Keratinocyte (primary cell): ENCODE measurements at regions not wholly inside any gene's neighbourhood (a gene's known extent, or its start where the extent isn't known, plus 50 kb on each side); places are given as distances from the start of the nearest gene placed in this dataset.

Experiments used
- DNase-seq: peaks from one replicate; pipeline ENCODE4 v3.0.0-alpha.2; 2011; ENCODE audit warnings: low read depth, missing footprints, low spot score
- FAIRE-seq: peaks from 2 replicates; lab custom pipeline; 2011; peaks lifted over from hg19 to GRCh38; lab: Jason Lieb, UNC
- H2AFZ ChIP-seq: 2 replicates; pipeline ENCODE4 v1.6.0; 2012; ENCODE audit warnings: low read length, control low read depth, inconsistent platforms; ENCODE audit not compliant: control insufficient read depth
- H3K27ac ChIP-seq: 2 replicates; pipeline ENCODE4 v1.5.1; 2011; ENCODE audit warnings: low read length; ENCODE audit not compliant: control insufficient read depth, insufficient read depth
- H3K27me3 ChIP-seq: 3 replicates; pipeline ENCODE4 v1.6.0; 2011; ENCODE audit warnings: low read length; ENCODE audit not compliant: control insufficient read depth, insufficient read depth; ENCODE audit errors: extremely low read depth
- H3K36me3 ChIP-seq, 2 experiments: 2 replicates in 1 of 2; 3 replicates in 1 of 2; pipeline ENCODE4 v1.5.1; 2011; ENCODE audit warnings: low read length in 2 of 2, mild to moderate bottlenecking in 1 of 2; ENCODE audit not compliant: control insufficient read depth in 2 of 2, insufficient read depth in 2 of 2; ENCODE audit errors: extremely low read depth in 1 of 2
- H3K4me1 ChIP-seq: 3 replicates; pipeline ENCODE4 v1.5.1; 2011; ENCODE audit warnings: low read length; ENCODE audit not compliant: control insufficient read depth, insufficient read depth; ENCODE audit errors: extremely low read depth
- H3K4me2 ChIP-seq: 3 replicates; pipeline ENCODE4 v1.6.0; 2011; ENCODE audit warnings: low read depth, low read length; ENCODE audit not compliant: control insufficient read depth, insufficient read depth; ENCODE audit errors: extremely low read depth
- H3K4me3 ChIP-seq, 3 experiments: fragments of 200-600 bp in 1 of 3; sonication (generic) in 1 of 3; 2 replicates in 2 of 3; 3 replicates in 1 of 3; pipeline ENCODE4 v1.5.1; 2011 to 2016; ENCODE audit warnings: low read length in 3 of 3, mild to moderate bottlenecking in 3 of 3, control low read depth in 2 of 3, inconsistent platforms in 1 of 3, low read depth in 1 of 3, mixed read lengths in 1 of 3, mixed run types in 1 of 3, moderate library complexity in 1 of 3; ENCODE audit not compliant: control insufficient read depth in 2 of 3, insufficient read depth in 2 of 3; ENCODE audit errors: extremely low read depth in 1 of 3
- H3K79me2 ChIP-seq: 2 replicates; pipeline ENCODE4 v1.6.0; 2012; ENCODE audit warnings: low read length; ENCODE audit not compliant: control insufficient read depth, insufficient read depth
- H3K9ac ChIP-seq: 3 replicates; pipeline ENCODE4 v1.6.0; 2011; ENCODE audit warnings: low read length; ENCODE audit not compliant: control insufficient read depth, insufficient read depth; ENCODE audit errors: extremely low read depth
- H3K9me1 ChIP-seq: 3 replicates; pipeline ENCODE4 v1.6.0; 2011; ENCODE audit warnings: low read length; ENCODE audit not compliant: control insufficient read depth, insufficient read depth; ENCODE audit errors: extremely low read depth
- H3K9me3 ChIP-seq: 2 replicates; pipeline ENCODE4 v1.5.1; 2012; ENCODE audit warnings: low read depth, low read length; ENCODE audit not compliant: control insufficient read depth
- H4K20me1 ChIP-seq: 3 replicates; pipeline ENCODE4 v1.6.0; 2011; ENCODE audit warnings: low read length; ENCODE audit not compliant: control insufficient read depth, insufficient read depth; ENCODE audit errors: extremely low read depth
- CTCF ChIP-seq, 3 experiments: IDR thresholded peaks in 1 of 3; conservative IDR thresholded peaks in 1 of 3; optimal IDR thresholded peaks in 1 of 3; 2 replicates in 2 of 3; 3 replicates in 1 of 3; pipeline versions ENCODE3 to v1.5.1; 2011; ENCODE audit warnings: low read length in 3 of 3, mild to moderate bottlenecking in 3 of 3, moderate library complexity in 2 of 3, control low read depth in 1 of 3, inconsistent platforms in 1 of 3; ENCODE audit not compliant: insufficient read depth in 2 of 3; ENCODE audit errors: extremely low read depth in 1 of 3
- EZH2 ChIP-seq: IDR thresholded peaks from one replicate; pipeline ENCODE4 v1.6.1; 2012; ENCODE audit warnings: inconsistent platforms, mild to moderate bottlenecking, low read length, moderate library complexity
- dilution Hi-C: fragments of 300-500 bp; cut with MboI; formaldehyde crosslinking; loops from one replicate; pipeline ENCODE4 v1.7.0; 2020; ENCODE audit warnings: low sequenced_read_pairs; ENCODE audit not compliant: extremely low pct_ligation_motif_present

- DNase-seq = no peak
- H3K27me3 ChIP-seq = no peaks in the 10 kb centered on the region
These were observed 832.9 kb upstream of the FANCL start for GRCh38 chr2:59074071-59074470.

GRCh38 chr2:59073286-59073685 lies 832.2 kb upstream of the FANCL start:
- dilution Hi-C loops = no loop called here
- Histone ChIP-seq H3K9me1 (no peaks in the 10 kb centered on the region), H3K27ac (no peak overlapping the region), H3K9ac (no peak overlapping the region), H3K4me3 (no peak overlapping the region), H3K4me2 (no peak overlapping the region), H3K36me3 (no peaks in the 10 kb centered on the region), H4K20me1 (no peaks in the 10 kb centered on the region), H3K4me1 (no peaks in the 10 kb centered on the region), H3K9me3 (no peaks in the 10 kb centered on the region), H3K79me2 (no peaks in the 10 kb centered on the region), H3K27me3 (no peaks in the 10 kb centered on the region), H2AFZ (no peak overlapping the region)
- TF ChIP-seq EZH2 (no peak), CTCF (optimal IDR thresholded peaks at IDR 0.05 in 1 of 3, IDR thresholded peaks at IDR 0.05 in 1 of 3, conservative IDR thresholded peaks at IDR 0.05 in 1 of 3; ENCODE audit: extremely low read depth in 1 of 3, insufficient read depth in 2 of 3, low read length in 3 of 3) (no peak)
- DNase-seq (no peak), FAIRE-seq (no peak)

More at GRCh38 chr2:59074071-59074470, 832.9 kb upstream of the FANCL start:
- Histone ChIP-seq H3K4me1 (no peaks in the 10 kb centered on the region), H3K9me3 (no peaks in the 10 kb centered on the region), H3K36me3 (no peaks in the 10 kb centered on the region), H3K9me1 (no peaks in the 10 kb centered on the region), H3K79me2 (no peaks in the 10 kb centered on the region), H3K9ac (no peak overlapping the region), H2AFZ (no peak overlapping the region), H3K4me2 (no peak overlapping the region), H3K4me3 (no peak overlapping the region), H3K27ac (no peak overlapping the region), H4K20me1 (no peaks in the 10 kb centered on the region)
- dilution Hi-C loops = no loop called here
- FAIRE-seq = no peak
- no peak for TF ChIP-seq EZH2
- TF ChIP-seq CTCF (optimal IDR thresholded peaks at IDR 0.05 in 1 of 3, IDR thresholded peaks at IDR 0.05 in 1 of 3, conservative IDR thresholded peaks at IDR 0.05 in 1 of 3; ENCODE audit: extremely low read depth in 1 of 3, insufficient read depth in 2 of 3, low read length in 3 of 3) = no peak
